ENCODE measurements at regions not wholly inside any gene's neighbourhood (a gene's known extent, or its start where the extent isn't known, plus 50 kb on each side); places are given as distances from the start of the nearest gene placed in this dataset.

- TF ChIP-seq CTCF (IDR thresholded peaks at IDR 0.05) (no peak), RNF2 (IDR thresholded peaks at IDR 0.05; ENCODE audit: borderline replicate concordance, low read depth) (no peak), KDM1A (IDR thresholded peaks at IDR 0.05; ENCODE audit: low read depth) (no peak), POLR2A (IDR thresholded peaks at IDR 0.05; ENCODE audit: low read length) (no peak), JUN (IDR thresholded peaks at IDR 0.05) (no peak), EP300 (IDR thresholded peaks at IDR 0.05) (no peak), USF2 (IDR thresholded peaks at IDR 0.05) (no peak), MAX (IDR thresholded peaks at IDR 0.05) (no peak), RFX5 (IDR thresholded peaks at IDR 0.05) (no peak)
- TF ChIP-seq, protein P1, sequence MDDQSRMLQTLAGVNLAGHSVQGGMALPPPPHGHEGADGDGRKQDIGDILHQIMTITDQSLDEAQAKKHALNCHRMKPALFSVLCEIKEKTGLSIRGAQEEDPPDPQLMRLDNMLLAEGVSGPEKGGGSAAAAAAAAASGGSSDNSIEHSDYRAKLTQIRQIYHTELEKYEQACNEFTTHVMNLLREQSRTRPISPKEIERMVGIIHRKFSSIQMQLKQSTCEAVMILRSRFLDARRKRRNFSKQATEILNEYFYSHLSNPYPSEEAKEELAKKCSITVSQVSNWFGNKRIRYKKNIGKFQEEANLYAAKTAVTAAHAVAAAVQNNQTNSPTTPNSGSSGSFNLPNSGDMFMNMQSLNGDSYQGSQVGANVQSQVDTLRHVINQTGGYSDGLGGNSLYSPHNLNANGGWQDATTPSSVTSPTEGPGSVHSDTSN (IDR thresholded peaks at IDR 0.05), result no peak
Measured at GRCh38 chr2:192809173-192809572, 614.4 kb upstream of the TMEFF2 start.
